HepG2 (cell line): ENCODE measurements at regions not wholly inside any gene's neighbourhood (a gene's known extent, or its start where the extent isn't known, plus 50 kb on each side); places are given as distances from the start of the nearest gene placed in this dataset.

ENCODE experiments used
- ATAC-seq: fragments of 200-7000 bp; cut with Tn5 transposase; 3 replicates; pipeline ENCODE4 v1.9.1; 2020; ENCODE audit warnings: mild to moderate bottlenecking, moderate library complexity
- BruUV-seq: library from RNA; stranded (reverse); fragments of 400-500 nt; replicated peaks from 2 replicates; lab custom pipeline; 2021; lab: Mats Ljungman, UMichigan
- CTCF ChIA-PET: fragments of 300-600 bp; formaldehyde crosslinking; extraction: SDS; loops from one replicate; lab custom pipeline; 2021; ENCODE audit warnings: low total read pairs, inconsistent platforms, low intra/inter-chr PET ratio; lab: Yijun Ruan, JAX
- POLR2A ChIA-PET: fragments of 350-600 bp; sonication (Branson Sonifier 250); formaldehyde crosslinking; loops from one replicate; lab custom pipeline; 2020; ENCODE audit warnings: antibody characterized with exemption, inconsistent platforms; lab: Yijun Ruan, JAX
- DNase-seq: peaks from one replicate; pipeline ENCODE4 v3.0.0-alpha.2; 2015; ENCODE audit warnings: low spot score
- FAIRE-seq: peaks from 3 replicates; lab custom pipeline; 2011; peaks lifted over from hg19 to GRCh38; lab: Jason Lieb, UNC
- H2AFZ ChIP-seq: one replicate; pipeline ENCODE4 v1.6.1; 2011; ENCODE audit warnings: low read length, inconsistent platforms
- H3K27ac ChIP-seq: fragments of 300-600 bp; 3 replicates; pipeline ENCODE4 v1.8.0; 2011; ENCODE audit warnings: mixed run types, mild to moderate bottlenecking, mixed read lengths, low read length, inconsistent platforms; ENCODE audit not compliant: insufficient read depth; ENCODE audit errors: extremely low read length
- H3K27me3 ChIP-seq, 2 experiments: fragments of 200-600 bp in 1 of 2; 2 replicates in 1 of 2; 3 replicates in 1 of 2; pipeline versions ENCODE4 v1.6.0 to v1.8.0; 2011; ENCODE audit warnings: low read length in 2 of 2, mild to moderate bottlenecking in 2 of 2, moderate library complexity in 2 of 2, inconsistent platforms in 1 of 2; ENCODE audit not compliant: insufficient read depth in 2 of 2, control insufficient read depth in 1 of 2
- H3K36me3 ChIP-seq, 2 experiments: fragments of 200-600 bp in 1 of 2; replicated peaks in 1 of 2; 2 replicates in 1 of 2; 3 replicates in 1 of 2; pipeline versions ENCODE4 v1.5.1 to v1.8.0; 2011; ENCODE audit warnings: low read length in 2 of 2, inconsistent platforms in 1 of 2; ENCODE audit not compliant: insufficient read depth in 2 of 2, control insufficient read depth in 1 of 2
- H3K4me1 ChIP-seq: 2 replicates; pipeline ENCODE4 v1.5.1; 2012; ENCODE audit warnings: low read length, inconsistent platforms; ENCODE audit not compliant: insufficient read depth
- H3K4me2 ChIP-seq: 2 replicates; pipeline ENCODE4 v1.6.0; 2011; ENCODE audit warnings: low read depth, low read length, inconsistent platforms
- H3K4me3 ChIP-seq, 3 experiments: fragments of 200-600 bp in 1 of 3; sonication (generic), shearing (Covaris generic) in 1 of 3; replicated peaks in 1 of 3; 2 replicates each; pipeline ENCODE4 v1.5.1; 2011 to 2016; ENCODE audit warnings: low read length in 3 of 3, inconsistent platforms in 2 of 3, low read depth in 2 of 3, mild to moderate bottlenecking in 2 of 3, control low read depth in 1 of 3, mixed read lengths in 1 of 3; ENCODE audit not compliant: insufficient read depth in 1 of 3
- H3K79me2 ChIP-seq: one replicate; pipeline ENCODE4 v1.6.1; 2011; ENCODE audit warnings: low read length, inconsistent platforms; ENCODE audit not compliant: insufficient read depth
- H3K9ac ChIP-seq: 2 replicates; pipeline ENCODE4 v1.6.0; 2011; ENCODE audit warnings: mild to moderate bottlenecking, low read depth, low read length, inconsistent platforms; ENCODE audit not compliant: insufficient read depth
- H3K9me3 ChIP-seq: 2 replicates; pipeline ENCODE4 v1.5.1; 2012; ENCODE audit warnings: mild to moderate bottlenecking, low read length
- H4K20me1 ChIP-seq: 2 replicates; pipeline ENCODE4 v1.6.0; 2011; ENCODE audit warnings: inconsistent platforms, mild to moderate bottlenecking, low read length, moderate library complexity; ENCODE audit not compliant: insufficient read depth
- MTA1 ChIP-seq: sonication (generic); formaldehyde crosslinking; IDR thresholded peaks from 2 replicates; pipeline ENCODE4 v1.4.0; 2020; ENCODE audit warnings: missing genetic modification reagents, mild to moderate bottlenecking, borderline replicate concordance
- NFIB ChIP-seq: sonication (generic); formaldehyde crosslinking; IDR thresholded peaks from 2 replicates; pipeline ENCODE4 v1.9.0; 2021; ENCODE audit warnings: missing genetic modification reagents, mild to moderate bottlenecking, borderline replicate concordance
- PHB2 ChIP-seq: fragments of 450-650 bp; IDR thresholded peaks from 2 replicates; pipeline ENCODE4 v1.6.1; 2018; ENCODE audit not compliant: partially characterized antibody
- RXRA ChIP-seq: sonication (generic); formaldehyde crosslinking; IDR thresholded peaks from 2 replicates; pipeline ENCODE4 v1.5.1; 2020; ENCODE audit warnings: missing genetic modification reagents
- YY1 ChIP-seq: IDR thresholded peaks from 2 replicates; pipeline ENCODE4 v1.6.1; 2011; ENCODE audit warnings: low read length, low read depth, moderate library complexity, mild to moderate bottlenecking; ENCODE audit not compliant: insufficient read depth, insufficient replicate concordance
- ZNF180 ChIP-seq: sonication (generic); formaldehyde crosslinking; IDR thresholded peaks from 2 replicates; pipeline ENCODE4 v1.4.0; 2020; ENCODE audit warnings: low read depth, missing genetic modification reagents, borderline replicate concordance
- ZNF207 ChIP-seq: fragments of 450-650 bp; IDR thresholded peaks from 2 replicates; pipeline ENCODE4 v1.6.1; 2016; ENCODE audit warnings: antibody characterized with exemption, borderline replicate concordance
- ZNF260 ChIP-seq: sonication (generic); formaldehyde crosslinking; IDR thresholded peaks from 2 replicates; pipeline ENCODE4 v1.4.0; 2020; ENCODE audit warnings: missing genetic modification reagents, low read depth, mild to moderate bottlenecking, borderline replicate concordance
- ZNF615 ChIP-seq: sonication (generic); formaldehyde crosslinking; IDR thresholded peaks from 2 replicates; pipeline ENCODE4 v1.5.0; 2020; ENCODE audit warnings: mild to moderate bottlenecking, missing genetic modification reagents, borderline replicate concordance
- ZNF75D ChIP-seq: sonication (generic); formaldehyde crosslinking; IDR thresholded peaks from 2 replicates; pipeline ENCODE4 v1.8.1; 2023; ENCODE audit warnings: missing genetic modification reagents, mild to moderate bottlenecking, borderline replicate concordance
- whole genome bisulfite sequencing: methylation state at CpG from one replicate; pipeline ENCODE4 v1.1.6; 2017; ENCODE audit warnings: low lambda C conversion rate; 5-methylcytosine and 5-hydroxymethylcytosine counted together
- in situ Hi-C: cut with HindIII; loops from 2 replicates; pipeline ENCODE4 v1.10.0; 2017; ENCODE audit warnings: low pct_unique_long_range_greater_than_20kb; ENCODE audit not compliant: extremely low pct_ligation_motif_present
- intact Hi-C: fragments of 100-400 bp; cut with micrococcal nuclease; formaldehyde crosslinking; loops from one replicate; pipeline ENCODE4 v1.10.0; 2022; ENCODE audit not compliant: unreplicated experiment
- TF ChIP-seq, protein P1 (sequence below): sonication (generic); formaldehyde crosslinking; IDR thresholded peaks from 2 replicates; pipeline ENCODE4 v1.9.0; 2022; ENCODE audit warnings: low read depth, missing genetic modification reagents
- TF ChIP-seq, protein P2 (sequence below): sonication (generic); formaldehyde crosslinking; IDR thresholded peaks from 2 replicates; pipeline ENCODE4 v1.4.0; 2020; ENCODE audit warnings: mild to moderate bottlenecking, missing genetic modification reagents, borderline replicate concordance

DNA sequence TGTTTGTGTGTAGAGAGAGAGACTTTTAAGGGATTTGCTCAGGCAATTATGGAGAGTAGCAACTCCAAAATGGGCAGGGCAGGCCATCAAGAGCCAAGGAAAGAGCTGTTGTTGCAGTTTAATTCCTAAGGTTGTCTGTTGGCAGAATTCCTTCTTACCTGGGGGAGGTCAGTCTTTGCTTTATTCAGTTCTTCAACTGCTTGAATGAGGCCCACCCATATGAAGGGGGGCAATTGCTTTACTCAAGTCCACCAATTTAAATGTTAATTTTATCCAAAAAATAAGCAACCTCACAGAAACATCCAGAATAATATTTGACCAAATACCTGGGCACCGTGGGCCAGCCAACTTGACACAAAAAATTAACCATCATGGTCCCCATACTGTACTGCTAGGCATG is 137.7 kb upstream of the KLHL25 start:
- in situ Hi-C loops, result no loop called here
- CTCF ChIA-PET, result no interaction called here

DNA sequence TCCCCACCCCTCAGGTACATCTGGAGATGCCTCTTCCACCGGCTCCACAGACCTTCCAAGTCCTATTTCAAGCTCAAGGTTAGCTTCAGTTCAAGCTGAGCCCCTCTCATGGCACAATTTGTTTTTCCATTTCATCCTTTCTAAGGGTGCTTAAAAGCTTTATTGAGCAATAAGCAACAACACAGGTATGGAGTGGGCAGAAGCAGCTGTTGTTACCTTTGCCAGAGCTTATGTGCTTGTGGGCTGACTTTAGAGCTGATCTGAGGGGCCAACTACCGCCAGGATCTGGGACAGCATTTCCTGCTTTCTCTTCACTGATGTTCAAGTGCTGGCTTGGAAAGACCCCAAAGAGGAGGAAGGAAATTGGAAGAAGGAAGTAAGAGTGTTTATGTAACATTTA is 140.0 kb upstream of the KLHL25 start:
- intact Hi-C loops, result no loop called here
- Histone ChIP-seq H3K27me3 (peaks cover 0 to 3% of the 10 kb centered on the region in 2 experiments; a peak in 2 of 5 replicates), H3K36me3 (no peaks in the 10 kb centered on the region), H3K27ac (no peak overlapping the region), H2AFZ (no peak overlapping the region), H3K4me1 (no peaks in the 10 kb centered on the region), H4K20me1 (no peaks in the 10 kb centered on the region), H3K4me3 (no peak overlapping the region), H3K9me3 (no peaks in the 10 kb centered on the region), H3K4me2 (no peak overlapping the region), H3K9ac (no peak overlapping the region), H3K79me2 (no peaks in the 10 kb centered on the region)
- FAIRE-seq (no peak), DNase-seq (no peak), ATAC-seq (no peak)
- CTCF ChIA-PET, result no interaction called here
- WGBS, result 5% methylated on average over 2 of the region's 2 CpGs
- no TSS peak for BruUV-seq
- TF ChIP-seq YY1 (no peak), ZNF207 (no peak), PHB2 (no peak), RXRA (CRISPR knock-in tag) (no peak), ZNF180 (CRISPR knock-in tag) (no peak), NFIB (CRISPR knock-in tag) (no peak), ZNF75D (no peak)
- TF ChIP-seq, protein P1, sequence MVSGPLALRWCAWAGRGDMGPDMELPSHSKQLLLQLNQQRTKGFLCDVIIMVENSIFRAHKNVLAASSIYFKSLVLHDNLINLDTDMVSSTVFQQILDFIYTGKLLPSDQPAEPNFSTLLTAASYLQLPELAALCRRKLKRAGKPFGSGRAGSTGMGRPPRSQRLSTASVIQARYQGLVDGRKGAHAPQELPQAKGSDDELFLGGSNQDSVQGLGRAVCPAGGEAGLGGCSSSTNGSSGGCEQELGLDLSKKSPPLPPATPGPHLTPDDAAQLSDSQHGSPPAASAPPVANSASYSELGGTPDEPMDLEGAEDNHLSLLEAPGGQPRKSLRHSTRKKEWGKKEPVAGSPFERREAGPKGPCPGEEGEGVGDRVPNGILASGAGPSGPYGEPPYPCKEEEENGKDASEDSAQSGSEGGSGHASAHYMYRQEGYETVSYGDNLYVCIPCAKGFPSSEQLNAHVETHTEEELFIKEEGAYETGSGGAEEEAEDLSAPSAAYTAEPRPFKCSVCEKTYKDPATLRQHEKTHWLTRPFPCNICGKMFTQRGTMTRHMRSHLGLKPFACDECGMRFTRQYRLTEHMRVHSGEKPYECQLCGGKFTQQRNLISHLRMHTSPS (CRISPR knock-in tag), result no peak
- in situ Hi-C loops, result no loop called here
- POLR2A ChIA-PET, result no interaction called here

More for the DNA sequence above, 137.7 kb upstream of the KLHL25 start:
- no peak for DNase-seq
- Histone ChIP-seq H3K4me2 (no peak overlapping the region), H3K9ac (no peak overlapping the region), H3K9me3 (no peaks in the 10 kb centered on the region), H3K79me2 (no peaks in the 10 kb centered on the region), H3K36me3 (no peaks in the 10 kb centered on the region), H3K4me3 (no peak overlapping the region), H4K20me1 (no peaks in the 10 kb centered on the region), H2AFZ (no peak overlapping the region), H3K27ac (no peak overlapping the region), H3K4me1 (no peaks in the 10 kb centered on the region), H3K27me3 (peaks cover 0 to 3% of the 10 kb centered on the region in 2 experiments; a peak in 2 of 5 replicates)
- FAIRE-seq, result no peak
- TF ChIP-seq, protein P2, sequence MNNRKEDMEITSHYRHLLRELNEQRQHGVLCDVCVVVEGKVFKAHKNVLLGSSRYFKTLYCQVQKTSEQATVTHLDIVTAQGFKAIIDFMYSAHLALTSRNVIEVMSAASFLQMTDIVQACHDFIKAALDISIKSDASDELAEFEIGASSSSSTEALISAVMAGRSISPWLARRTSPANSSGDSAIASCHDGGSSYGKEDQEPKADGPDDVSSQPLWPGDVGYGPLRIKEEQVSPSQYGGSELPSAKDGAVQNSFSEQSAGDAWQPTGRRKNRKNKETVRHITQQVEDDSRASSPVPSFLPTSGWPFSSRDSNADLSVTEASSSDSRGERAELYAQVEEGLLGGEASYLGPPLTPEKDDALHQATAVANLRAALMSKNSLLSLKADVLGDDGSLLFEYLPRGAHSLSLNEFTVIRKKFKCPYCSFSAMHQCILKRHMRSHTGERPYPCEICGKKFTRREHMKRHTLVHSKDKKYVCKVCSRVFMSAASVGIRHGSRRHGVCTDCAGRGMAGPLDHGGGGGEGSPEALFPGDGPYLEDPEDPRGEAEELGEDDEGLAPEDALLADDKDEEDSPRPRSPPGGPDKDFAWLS (CRISPR knock-in tag), result no peak
- TF ChIP-seq ZNF260 (CRISPR knock-in tag), result no peak
- no peak for TF ChIP-seq MTA1 (CRISPR knock-in tag)
- TF ChIP-seq ZNF615 (CRISPR knock-in tag), result no peak
- no TSS peak for BruUV-seq
- intact Hi-C loops, result no loop called here
- WGBS, result 0% methylated on average over 1 of the region's 1 CpG
- POLR2A ChIA-PET, result no interaction called here
- no peak for ATAC-seq
